H1 (cell line): ENCODE measurements at regions not wholly inside any gene's neighbourhood (a gene's known extent, or its start where the extent isn't known, plus 50 kb on each side); places are given as distances from the start of the nearest gene placed in this dataset.

Experiments used
- CTCF ChIA-PET: fragments of 300-600 bp; sonication (Branson Sonifier 250); formaldehyde crosslinking; loops from one replicate; lab custom pipeline; 2021; ENCODE audit not compliant: partially characterized antibody; lab: Charles Lee
- POLR2A ChIA-PET: fragments of 300-600 bp; sonication (Branson Sonifier 250); formaldehyde crosslinking; loops from one replicate; lab custom pipeline; 2021; ENCODE audit warnings: inconsistent platforms; ENCODE audit not compliant: partially characterized antibody; lab: Charles Lee
- DNase-seq, 2 experiments: peaks; one replicate each; pipeline versions ENCODE4 v3.0.0 to v3.0.0-alpha.2; 2010 to 2022; ENCODE audit warnings: low spot score in 2 of 2, low read depth in 1 of 2, mixed read lengths in 1 of 2
- FAIRE-seq: peaks from 2 replicates; lab custom pipeline; 2011; peaks lifted over from hg19 to GRCh38; lab: Jason Lieb, UNC
- H2AFZ ChIP-seq: 2 replicates; pipeline ENCODE4 v1.8.1; 2012; ENCODE audit warnings: low read length, inconsistent platforms
- H2AK5ac ChIP-seq: 2 replicates; pipeline ENCODE4 v1.6.1; 2013; ENCODE audit warnings: low read depth, low read length
- H2BK120ac ChIP-seq: replicated peaks from 2 replicates; pipeline ENCODE3; 2013; ENCODE audit warnings: low read depth, low read length, inconsistent platforms
- H2BK12ac ChIP-seq: 2 replicates; pipeline ENCODE4 v1.6.1; 2013; ENCODE audit warnings: low read depth, low read length
- H2BK15ac ChIP-seq: 2 replicates; pipeline ENCODE4 v1.6.1; 2013; ENCODE audit warnings: low read length
- H2BK20ac ChIP-seq: 2 replicates; pipeline ENCODE4 v1.6.1; 2013; ENCODE audit warnings: low read length
- H2BK5ac ChIP-seq: 2 replicates; pipeline ENCODE4 v1.6.1; 2013; ENCODE audit warnings: low read depth, low read length
- H3K14ac ChIP-seq: 2 replicates; pipeline ENCODE4 v1.6.1; 2013; ENCODE audit warnings: inconsistent platforms; ENCODE audit not compliant: insufficient read length
- H3K18ac ChIP-seq: 2 replicates; pipeline ENCODE4 v1.6.1; 2013; ENCODE audit warnings: low read length; ENCODE audit errors: extremely low read depth
- H3K23ac ChIP-seq: 2 replicates; pipeline ENCODE4 v1.6.1; 2013; ENCODE audit warnings: inconsistent platforms; ENCODE audit not compliant: insufficient read length
- H3K23me2 ChIP-seq: 2 replicates; pipeline ENCODE4 v1.6.1; 2013; ENCODE audit warnings: low read depth, low read length
- H3K27ac ChIP-seq: 2 replicates; pipeline ENCODE4 v1.6.1; 2011; ENCODE audit warnings: low read depth, low read length, inconsistent platforms
- H3K27me3 ChIP-seq, 4 experiments: replicated peaks in 1 of 4; 1 replicate in 1 of 4; 2 replicates in 3 of 4; pipeline versions ENCODE4 v1.6.1 to v1.8.1; 2011 to 2013; ENCODE audit warnings: low read length in 3 of 4, mild to moderate bottlenecking in 3 of 4, inconsistent platforms in 2 of 4, mixed read lengths in 2 of 4, moderate library complexity in 1 of 4; ENCODE audit not compliant: control insufficient read depth in 3 of 4, insufficient read depth in 3 of 4; ENCODE audit errors: extremely low read depth in 1 of 4
- H3K36me3 ChIP-seq, 4 experiments: 2 replicates each; pipeline versions ENCODE4 v1.6.1 to v1.8.1; 2011 to 2013; ENCODE audit warnings: mild to moderate bottlenecking in 4 of 4, low read length in 3 of 4, moderate library complexity in 2 of 4, control low read depth in 1 of 4, inconsistent platforms in 1 of 4; ENCODE audit not compliant: insufficient read depth in 4 of 4, control insufficient read depth in 2 of 4
- H3K4ac ChIP-seq: replicated peaks from 2 replicates; pipeline ENCODE3; 2013; ENCODE audit warnings: low read length, low read depth, mixed read lengths, inconsistent platforms; ENCODE audit not compliant: insufficient read length
- H3K4me1 ChIP-seq, 4 experiments: replicated peaks in 1 of 4; 1 replicate in 1 of 4; 2 replicates in 3 of 4; pipeline versions ENCODE4 v1.6.1 to v1.8.1; 2011 to 2013; ENCODE audit warnings: low read length in 3 of 4, inconsistent platforms in 2 of 4, mixed read lengths in 1 of 4; ENCODE audit not compliant: insufficient read depth in 4 of 4, control insufficient read depth in 3 of 4
- H3K4me2 ChIP-seq, 2 experiments: 2 replicates each; pipeline versions ENCODE4 v1.6.1 to v1.8.1; 2011 to 2013; ENCODE audit warnings: low read depth in 2 of 2, low read length in 2 of 2, control low read depth in 1 of 2, inconsistent platforms in 1 of 2, mild to moderate bottlenecking in 1 of 2; ENCODE audit not compliant: insufficient read depth in 1 of 2
- H3K4me3 ChIP-seq, 4 experiments: fragments of 200-600, 300-600 bp in 1 of 4; sonication (generic), shearing (Covaris generic), sonication (Bioruptor Twin) in 1 of 4; 2 replicates each; pipeline versions ENCODE4 v1.5.1 to v1.8.1; 2011 to 2016; ENCODE audit warnings: low read length in 4 of 4, low read depth in 3 of 4, control low read depth in 2 of 4, inconsistent platforms in 2 of 4, mild to moderate bottlenecking in 2 of 4, mixed read lengths in 1 of 4, moderate library complexity in 1 of 4; ENCODE audit not compliant: insufficient read depth in 2 of 4; ENCODE audit errors: extremely low read depth in 1 of 4
- H3K56ac ChIP-seq: replicated peaks from 2 replicates; pipeline ENCODE3; 2013; ENCODE audit warnings: low read depth, mild to moderate bottlenecking, mixed read lengths, low read length, inconsistent platforms; ENCODE audit not compliant: insufficient read length
- H3K79me1 ChIP-seq: 2 replicates; pipeline ENCODE4 v1.6.1; 2013; ENCODE audit warnings: low read depth, low read length, control low read depth
- H3K79me2 ChIP-seq, 2 experiments: 2 replicates each; pipeline versions ENCODE4 v1.6.1 to v1.8.1; 2012 to 2013; ENCODE audit warnings: low read length in 2 of 2, mild to moderate bottlenecking in 2 of 2, inconsistent platforms in 1 of 2; ENCODE audit not compliant: insufficient read depth in 2 of 2, control insufficient read depth in 1 of 2
- H3K9ac ChIP-seq, 4 experiments: replicated peaks in 1 of 4; 1 replicate in 1 of 4; 2 replicates in 3 of 4; pipeline versions ENCODE4 v1.6.1 to v1.8.1; 2011 to 2013; ENCODE audit warnings: low read depth in 3 of 4, low read length in 3 of 4, control low read depth in 2 of 4, mild to moderate bottlenecking in 2 of 4, moderate library complexity in 2 of 4, inconsistent platforms in 1 of 4; ENCODE audit errors: extremely low read depth in 1 of 4
- H3K9me3 ChIP-seq, 2 experiments: 2 replicates each; pipeline versions ENCODE4 v1.6.1 to v1.8.1; 2012 to 2013; ENCODE audit warnings: mild to moderate bottlenecking in 2 of 2, moderate library complexity in 2 of 2, control low read depth in 1 of 2, inconsistent platforms in 1 of 2, low read depth in 1 of 2, low read length in 1 of 2, mixed read lengths in 1 of 2; ENCODE audit not compliant: insufficient read depth in 2 of 2
- H4K20me1 ChIP-seq, 2 experiments: replicated peaks in 1 of 2; 2 replicates each; pipeline versions ENCODE3 to v1.8.1; 2011 to 2013; ENCODE audit warnings: inconsistent platforms in 2 of 2, low read length in 2 of 2, mild to moderate bottlenecking in 1 of 2; ENCODE audit not compliant: insufficient read depth in 2 of 2, control insufficient read depth in 1 of 2
- H4K5ac ChIP-seq: 2 replicates; pipeline ENCODE4 v1.6.1; 2013; ENCODE audit warnings: low read length, low read depth, mixed read lengths, inconsistent platforms; ENCODE audit not compliant: insufficient read length
- H4K8ac ChIP-seq: 2 replicates; pipeline ENCODE4 v1.8.0; 2013; ENCODE audit warnings: mild to moderate bottlenecking, moderate library complexity, low read length, inconsistent platforms; ENCODE audit not compliant: insufficient read depth; ENCODE audit errors: extremely low read depth
- H4K91ac ChIP-seq: replicated peaks from 2 replicates; pipeline ENCODE3; 2013; ENCODE audit warnings: low read length, mixed read lengths, inconsistent platforms; ENCODE audit not compliant: insufficient read length
- BACH1 ChIP-seq: IDR thresholded peaks from 2 replicates; pipeline ENCODE4 v1.6.1; 2012; ENCODE audit warnings: low read length, improper control_type of control experiment
- BCL11A ChIP-seq, 2 experiments: IDR thresholded peaks; one replicate each; pipeline ENCODE4 v1.6.1; 2011; ENCODE audit warnings: low read depth in 2 of 2, low read length in 2 of 2, mild to moderate bottlenecking in 2 of 2
- CBX8 ChIP-seq: fragments of 300-800, 300-1000 bp; sonication (generic); IDR thresholded peaks from 2 replicates; pipeline ENCODE4 v1.7.1; 2016; ENCODE audit warnings: low read depth, low read length, borderline replicate concordance
- EGR1 ChIP-seq: IDR thresholded peaks from 2 replicates; pipeline ENCODE4 v1.6.1; 2011; ENCODE audit warnings: low read depth, low read length, borderline replicate concordance
- SIRT6 ChIP-seq: IDR thresholded peaks from one replicate; pipeline ENCODE4 v1.7.1; 2012; ENCODE audit warnings: low read length, inconsistent platforms
- SRF ChIP-seq: IDR thresholded peaks from 2 replicates; pipeline ENCODE4 v1.6.1; 2011; ENCODE audit warnings: mild to moderate bottlenecking, low read depth, low read length, moderate library complexity
- TCF12 ChIP-seq: IDR thresholded peaks from 2 replicates; pipeline ENCODE4 v1.6.1; 2011; ENCODE audit warnings: low read depth, mild to moderate bottlenecking, low read length
- TEAD4 ChIP-seq: IDR thresholded peaks from 2 replicates; pipeline ENCODE4 v1.6.1; 2012; ENCODE audit warnings: low read depth, low read length, inconsistent platforms, mixed read lengths
- ZNF274 ChIP-seq: IDR thresholded peaks from 2 replicates; pipeline ENCODE4 v1.7.0; 2012; ENCODE audit warnings: low read length, borderline replicate concordance; ENCODE audit errors: extremely low read depth
- WGBS, 2 experiments: shearing (Covaris generic) in 1 of 2; methylation state at CpG; one replicate each; pipeline versions ENCODE4 v1.1.6 to v1.1.7; 2013 to 2015; ENCODE audit warnings: low lambda C conversion rate in 2 of 2, mixed read lengths in 2 of 2, inconsistent platforms in 1 of 2, low coverage in 1 of 2, missing lambda C conversion rate in 1 of 2; ENCODE audit not compliant: insufficient replicate concordance in 2 of 2, insufficient coverage in 1 of 2, insufficient read length in 1 of 2; ENCODE audit errors: extremely low coverage in 1 of 2, missing lambda C conversion rate in 1 of 2; 5-methylcytosine and 5-hydroxymethylcytosine counted together

GRCh38 chr1:233439721-233440120 is 112.2 kb downstream of the MAP3K21 start:
- 90% methylated on average over 3 of the region's 3 CpGs; no CpG with 5 or more reads in 1 of the 2 experiments for WGBS, 2 experiments
- peaks cover 0 to 6% (median 2%) of the 10 kb centered on the region in 4 experiments; a peak in 2 of 7 replicates for H3K4me1 ChIP-seq
- H3K27me3 ChIP-seq = no peaks in the 10 kb centered on the region
- no peaks in the 10 kb centered on the region for H4K20me1 ChIP-seq
- no peak overlapping the region for H3K18ac ChIP-seq
- no peak overlapping the region for H3K14ac ChIP-seq
- DNase-seq (no peak), FAIRE-seq (no peak)
- no peaks in the 10 kb centered on the region for H3K23me2 ChIP-seq
- ChIA-PET POLR2A (no interaction called here), CTCF (interaction anchor here (0.5 to 6.8 kb wide), 31 partner anchors 11 to 676 kb away, joined by 3 to 51 read pairs (median 4); no protein-coding TSS in a partner anchor)
- H3K9me3 ChIP-seq = no peaks in the 10 kb centered on the region; a peak in 1 of 4 replicates
- no peak overlapping the region for H3K56ac ChIP-seq
- H4K5ac ChIP-seq = no peak overlapping the region
- no peak overlapping the region for H2BK120ac ChIP-seq
- H3K23ac ChIP-seq = no peak overlapping the region
- H2AK5ac ChIP-seq = no peak overlapping the region
- H2BK15ac ChIP-seq = no peak overlapping the region
- H2AFZ ChIP-seq = no peak overlapping the region
- H3K36me3 ChIP-seq = no peaks in the 10 kb centered on the region
- H3K79me2 ChIP-seq = no peaks in the 10 kb centered on the region
- H4K91ac ChIP-seq = no peak overlapping the region
- H3K9ac ChIP-seq = no peak overlapping the region
- no peak for TF ChIP-seq ZNF274
- no peak for TF ChIP-seq SIRT6
- TF ChIP-seq SRF = no peak
- no peak for TF ChIP-seq BACH1
- no peak for TF ChIP-seq EGR1
- TF ChIP-seq CBX8 = no peak
- no peak for TF ChIP-seq BCL11A (IDR thresholded peaks at IDR 0.05; ENCODE audit: low read depth in 2 of 2, low read length in 2 of 2)
- TF ChIP-seq TCF12 = no peak
- TF ChIP-seq TEAD4 = no peak
- no peak overlapping the region for H2BK20ac ChIP-seq
- no peak overlapping the region for H3K4me3 ChIP-seq
- no peak overlapping the region for H3K4me2 ChIP-seq
- H3K79me1 ChIP-seq = no peaks in the 10 kb centered on the region
- no peak overlapping the region for H4K8ac ChIP-seq
- H2BK5ac ChIP-seq = no peak overlapping the region
- no peak overlapping the region for H3K27ac ChIP-seq
- H2BK12ac ChIP-seq = no peak overlapping the region
- no peak overlapping the region for H3K4ac ChIP-seq
